A549 (cell line): ENCODE measurements at regions not wholly inside any gene's neighbourhood (a gene's known extent, or its start where the extent isn't known, plus 50 kb on each side); places are given as distances from the start of the nearest gene placed in this dataset.

Experiments used
- CEBPB ChIP-seq, 2 experiments: fragments of >200 bp in 1 of 2; sonication (Bioruptor Twin) in 1 of 2; formaldehyde crosslinking in 1 of 2; IDR thresholded peaks; 2 replicates each; pipeline ENCODE4 v1.6.1; 2012 to 2016
- CTCF ChIP-seq: fragments of >200 bp; sonication (Bioruptor Twin); formaldehyde crosslinking; IDR thresholded peaks from 3 replicates; pipeline ENCODE4 v1.5.1; 2016
- ESRRA ChIP-seq: fragments of 150-350 bp; IDR thresholded peaks from 2 replicates; pipeline ENCODE4 v1.6.1; 2014; ENCODE audit warnings: mild to moderate bottlenecking, low read length, borderline replicate concordance
- PHF8 ChIP-seq: fragments of 200-600 bp; sonication (generic); IDR thresholded peaks from 2 replicates; pipeline ENCODE4 v1.6.1; 2016; ENCODE audit warnings: low read depth, mild to moderate bottlenecking, antibody characterized with exemption, moderate library complexity, borderline replicate concordance
- POLR2A ChIP-seq: IDR thresholded peaks from 2 replicates; pipeline ENCODE4 v1.6.1; 2012; ENCODE audit warnings: mild to moderate bottlenecking, low read length
- RARB ChIP-seq: fragments of 250-450 bp; sonication (Bioruptor Pico); IDR thresholded peaks from 2 replicates; pipeline ENCODE4 v1.8.0; 2021; ENCODE audit warnings: mild to moderate bottlenecking, moderate library complexity
- REST ChIP-seq: fragments of 200-600 bp; sonication (generic); IDR thresholded peaks from 2 replicates; pipeline ENCODE4 v1.6.1; 2016; ENCODE audit warnings: antibody characterized with exemption, mild to moderate bottlenecking, moderate library complexity
- RNF2 ChIP-seq: fragments of 200-600 bp; sonication (generic); IDR thresholded peaks from 2 replicates; pipeline ENCODE4 v1.6.1; 2016; ENCODE audit warnings: low read depth, mild to moderate bottlenecking, antibody characterized with exemption, moderate library complexity, borderline replicate concordance
- USF2 ChIP-seq: fragments of 450-650 bp; IDR thresholded peaks from 2 replicates; pipeline ENCODE4 v1.6.1; 2014; ENCODE audit warnings: antibody characterized with exemption

GRCh38 chr2:224110811-224111210, 71.7 kb upstream of the SERPINE2 start:
- TF ChIP-seq CTCF (no peak), POLR2A (no peak), USF2 (no peak), CEBPB (IDR thresholded peaks at IDR 0.05) (no peak), ESRRA (no peak), RNF2 (no peak), PHF8 (no peak), RARB (no peak), REST (no peak)
